GM18508 (cell line): ENCODE measurements at regions not wholly inside any gene's neighbourhood (a gene's known extent, or its start where the extent isn't known, plus 50 kb on each side); places are given as distances from the start of the nearest gene placed in this dataset.
A peak's percentile ranks its signal among the peaks of the same experiment; 100 is the strongest.

Experiments used
- ATAC-seq: cut with Tn5 transposase; IDR thresholded peaks from one replicate; pipeline ENCODE4 v1.9.1; 2021; ENCODE audit warnings: moderate number of reproducible peaks; ENCODE audit not compliant: insufficient read depth, unreplicated experiment

GRCh38 chr2:19046986-19047780 is 311.2 kb downstream of the OSR1 start:
- ATAC-seq, result peak; percentile 90

- no peak for ATAC-seq
These were observed 313.3 kb downstream of the OSR1 start for GRCh38 chr2:19045151-19045550.

- ATAC-seq, result no peak
These were observed 314.5 kb downstream of the OSR1 start for GRCh38 chr2:19043893-19044292.

- ATAC-seq, result no peak
These were observed 316.9 kb downstream of the OSR1 start for GRCh38 chr2:19041434-19042041.

GRCh38 chr2:19038071-19039015 is 320.1 kb downstream of the OSR1 start:
- ATAC-seq, result no peak

GRCh38 chr2:19036091-19036490 is 322.3 kb downstream of the OSR1 start:
- no peak for ATAC-seq

GRCh38 chr2:19035238-19035637 is 323.2 kb downstream of the OSR1 start:
- no peak for ATAC-seq

GRCh38 chr2:19033240-19033639 is 325.2 kb downstream of the OSR1 start:
- ATAC-seq, result no peak

GRCh38 chr2:19031642-19032041 is 326.8 kb downstream of the OSR1 start:
- no peak for ATAC-seq

- no peak for ATAC-seq
These were observed 328.8 kb downstream of the OSR1 start for GRCh38 chr2:19029655-19030054.

- no peak for ATAC-seq
These were observed 329.6 kb downstream of the OSR1 start for GRCh38 chr2:19028587-19029375.

- ATAC-seq, result no peak
These were observed 330.8 kb downstream of the OSR1 start for GRCh38 chr2:19027626-19028025.

- ATAC-seq, result no peak
These were observed 332.2 kb downstream of the OSR1 start for GRCh38 chr2:19026261-19026660.

GRCh38 chr2:19022334-19022733 is 336.1 kb downstream of the OSR1 start:
- no peak for ATAC-seq

GRCh38 chr2:19021721-19022120 is 336.7 kb downstream of the OSR1 start:
- ATAC-seq, result no peak

GRCh38 chr2:19021100-19021476 is 337.3 kb downstream of the OSR1 start:
- no peak for ATAC-seq

GRCh38 chr2:19020144-19021099 is 338.0 kb downstream of the OSR1 start:
- no peak for ATAC-seq

GRCh38 chr2:19009510-19009909 is 348.9 kb downstream of the OSR1 start:
- ATAC-seq, result no peak

- ATAC-seq, result no peak
These were observed 354.9 kb downstream of the OSR1 start for GRCh38 chr2:19003554-19003953.
